Motor neuron (in vitro differentiated cells): ENCODE measurements at regions not wholly inside any gene's neighbourhood (a gene's known extent, or its start where the extent isn't known, plus 50 kb on each side); places are given as distances from the start of the nearest gene placed in this dataset.

Experiments
- ATAC-seq, 8 experiments: fragments of 200-7000 bp; cut with Tn5 transposase; replicated peaks in 6 of 8; 2 replicates each; pipeline ENCODE4 v1.8.0; 2021; ENCODE audit warnings: mild to moderate bottlenecking in 8 of 8, moderate library complexity in 8 of 8
- H3K27ac ChIP-seq, 2 donors: fragments of 250-450 bp; sonication (Bioruptor Pico); 2 replicates each; pipeline ENCODE4 v1.9.0; 2021; ENCODE audit warnings: antibody characterized with exemption in 2 of 2, mild to moderate bottlenecking in 2 of 2, moderate library complexity in 1 of 2
- H3K4me1 ChIP-seq, 2 donors: fragments of 250-450 bp; sonication (Bioruptor Pico); replicated peaks in 1 of 2; 2 replicates each; pipeline ENCODE4 v1.6.1; 2021; ENCODE audit warnings: antibody characterized with exemption in 2 of 2, mild to moderate bottlenecking in 2 of 2, moderate library complexity in 1 of 2
- H3K4me3 ChIP-seq, 5 donors: fragments of 250-450 bp; sonication (Bioruptor Pico); 2 replicates each; pipeline ENCODE4 v1.9.0; 2021; ENCODE audit warnings: antibody characterized with exemption in 5 of 5, mild to moderate bottlenecking in 5 of 5, moderate library complexity in 4 of 5
- WGBS, 10 experiments: fragments of 450-650 bp; shearing (Covaris generic); methylation state at CpG; one replicate each; pipeline ENCODE4 v1.0.0; 2022; 5-methylcytosine and 5-hydroxymethylcytosine counted together
- in situ Hi-C, 9 experiments: fragments of 400-800 bp; cut with MboI; loops; one replicate each; pipeline ENCODE4 v1.15.0; 2021; ENCODE audit warnings: low sequenced_read_pairs in 9 of 9, low pct_unique_long_range_greater_than_20kb in 2 of 9; ENCODE audit not compliant: unreplicated experiment in 9 of 9

DNA sequence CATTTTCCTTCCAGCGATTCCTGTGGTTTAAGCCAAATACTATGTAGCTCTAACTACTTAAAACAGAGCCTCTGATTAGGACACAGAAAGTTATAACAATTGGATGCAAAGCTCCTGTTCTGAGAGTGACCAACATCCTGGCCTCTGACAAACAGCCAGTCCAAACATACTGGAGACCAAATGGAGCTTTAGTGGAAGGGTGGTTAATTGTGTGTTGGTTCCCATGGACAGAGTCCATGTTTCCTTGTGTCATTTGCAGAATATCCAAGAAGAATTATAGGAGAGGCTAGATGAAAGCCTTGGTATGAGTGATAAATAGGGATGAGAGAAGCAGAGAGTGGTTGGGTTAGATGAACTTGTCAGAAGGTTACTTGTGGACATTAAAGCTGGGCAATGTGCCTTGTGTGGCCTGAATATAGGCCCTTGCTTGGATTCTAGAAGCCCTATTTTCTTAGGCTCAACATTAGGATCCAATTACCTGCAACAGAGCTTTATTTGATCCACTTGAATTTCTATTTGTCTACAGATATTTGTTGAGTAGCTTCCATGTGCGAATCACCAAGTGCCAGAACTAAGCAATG lies 180.5 kb upstream of the GORAB start:
- in situ Hi-C loops, result no loop called here
- Histone ChIP-seq H3K4me1 (no peaks in the 10 kb centered on the region), H3K4me3 (no peak overlapping the region), H3K27ac (no peak overlapping the region)
- 0 to 91% (median 72%) methylated on average over 1 to 2 of the region's 2 CpGs for WGBS, 10 experiments
- ATAC-seq, result no peak

- ATAC-seq, result no peak
- Histone ChIP-seq H3K4me1 (no peaks in the 10 kb centered on the region), H3K4me3 (no peak overlapping the region), H3K27ac (no peak overlapping the region)
- in situ Hi-C loops, result no loop called here
- WGBS, 10 experiments, result 50 to 100% (median 85%) methylated on average over 1 to 4 of the region's 4 CpGs
Observed at GRCh38 chr1:170354246-170354645, 177.7 kb upstream of the GORAB start.

GRCh38 chr1:170354690-170355089 lies 177.3 kb upstream of the GORAB start:
- ATAC-seq, result no peak
- in situ Hi-C loops, result no loop called here
- Histone ChIP-seq H3K27ac (no peak overlapping the region), H3K4me1 (no peaks in the 10 kb centered on the region), H3K4me3 (no peak overlapping the region)
- 67 to 100% (median 89%) methylated on average over 1 to 3 of the region's 3 CpGs; no CpG with 5 or more reads in 1 of the 10 experiments for WGBS, 10 experiments

- no peak overlapping the region for H3K27ac ChIP-seq
- ATAC-seq, result no peak
- H3K4me3 ChIP-seq, result no peak overlapping the region
- H3K4me1 ChIP-seq, result no peaks in the 10 kb centered on the region
- in situ Hi-C loops, result no loop called here
Observed at GRCh38 chr1:170355267-170355801, 176.6 kb upstream of the GORAB start.

GRCh38 chr1:170356585-170356984 lies 175.4 kb upstream of the GORAB start:
- H3K4me1 ChIP-seq, result no peaks in the 10 kb centered on the region
- H3K4me3 ChIP-seq, result no peak overlapping the region
- ATAC-seq, result no peak
- in situ Hi-C loops, result no loop called here
- H3K27ac ChIP-seq, result no peak overlapping the region

- in situ Hi-C loops, result no loop called here
- Histone ChIP-seq H3K27ac (no peak overlapping the region), H3K4me1 (no peaks in the 10 kb centered on the region), H3K4me3 (no peak overlapping the region)
- ATAC-seq, result no peak
- 67 to 100% (median 100%) methylated on average over 1 of the region's 1 CpG; no CpG with 5 or more reads in 3 of the 10 experiments for WGBS, 10 experiments
Observed at GRCh38 chr1:170357750-170358149, 174.2 kb upstream of the GORAB start.

DNA sequence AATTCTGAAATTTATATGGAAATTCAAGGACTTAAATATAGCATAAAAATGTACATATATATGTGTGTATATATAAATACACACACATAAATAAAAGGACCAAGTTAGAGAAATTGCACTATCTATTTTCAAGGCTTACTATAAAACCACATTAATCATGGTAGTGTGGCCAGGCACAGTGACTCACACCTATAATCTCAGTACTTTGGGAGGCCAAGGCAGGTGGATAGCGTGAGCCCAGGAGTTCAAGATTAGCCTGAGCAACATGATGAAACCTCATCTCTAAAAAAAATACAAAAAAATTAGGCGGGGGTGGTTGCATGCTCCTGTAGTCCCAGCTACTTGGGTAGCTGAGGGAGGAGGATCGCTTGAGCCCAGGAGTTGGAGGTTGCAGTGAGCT lies 171.4 kb upstream of the GORAB start:
- no peak for ATAC-seq
- in situ Hi-C loops, result no loop called here
- WGBS, 10 experiments, result 74 to 88% (median 81%) methylated on average over 1 to 3 of the region's 3 CpGs
- Histone ChIP-seq H3K27ac (no peak overlapping the region), H3K4me3 (no peak overlapping the region), H3K4me1 (no peaks in the 10 kb centered on the region)

DNA sequence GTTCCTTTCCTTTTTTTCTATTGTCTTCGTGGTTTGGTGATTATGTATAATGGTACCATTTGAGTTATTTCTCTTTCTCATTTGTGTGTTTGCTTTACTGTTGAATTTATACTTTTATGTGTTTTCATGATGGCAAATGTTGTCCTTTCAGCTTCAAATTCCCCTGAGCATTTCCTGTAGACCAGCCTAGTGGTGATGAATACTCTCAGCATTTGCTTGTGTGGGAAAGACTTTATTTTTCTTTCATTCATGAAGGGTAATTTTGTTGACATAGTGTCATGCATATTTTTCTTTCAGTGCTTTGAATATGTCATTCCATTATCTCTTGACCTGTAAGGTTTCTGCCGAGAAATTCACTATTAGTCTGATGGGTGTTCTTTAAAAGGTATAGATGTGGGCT lies 166.6 kb upstream of the GORAB start:
- H3K4me3 ChIP-seq, result no peak overlapping the region
- WGBS, 10 experiments, result 40 to 94% (median 77%) methylated on average over 1 to 2 of the region's 2 CpGs; no CpG with 5 or more reads in 1 of the 10 experiments
- no peaks in the 10 kb centered on the region for H3K4me1 ChIP-seq
- no peak for ATAC-seq
- no peak overlapping the region for H3K27ac ChIP-seq
- in situ Hi-C loops, result no loop called here

DNA sequence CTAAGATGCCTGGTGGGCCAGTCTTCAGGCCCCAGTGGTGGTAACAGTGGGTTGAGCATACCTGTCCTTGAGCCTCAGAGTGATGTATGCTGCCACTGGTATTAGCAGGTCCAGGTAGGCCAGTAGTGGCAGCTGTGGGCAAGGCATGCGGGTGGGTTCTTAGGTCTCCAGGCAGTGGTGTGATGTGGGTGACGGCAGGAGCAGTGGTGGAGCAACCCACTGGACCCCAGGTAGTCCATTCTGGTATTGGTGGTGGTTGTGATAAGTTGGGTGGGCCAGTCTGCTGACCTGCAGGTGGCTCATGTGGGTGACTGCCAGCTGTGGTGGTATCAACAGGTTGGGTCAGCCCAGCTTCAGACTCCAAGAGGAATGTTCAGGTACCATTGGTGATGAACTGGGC lies 165.0 kb upstream of the GORAB start:
- no peak overlapping the region for H3K27ac ChIP-seq
- WGBS, 10 experiments, result 67 to 83% (median 76%) methylated on average over 1 to 2 of the region's 2 CpGs; no CpG with 5 or more reads in 6 of the 10 experiments
- no peak overlapping the region for H3K4me3 ChIP-seq
- no peaks in the 10 kb centered on the region for H3K4me1 ChIP-seq
- in situ Hi-C loops, result no loop called here
- ATAC-seq, result no peak

DNA sequence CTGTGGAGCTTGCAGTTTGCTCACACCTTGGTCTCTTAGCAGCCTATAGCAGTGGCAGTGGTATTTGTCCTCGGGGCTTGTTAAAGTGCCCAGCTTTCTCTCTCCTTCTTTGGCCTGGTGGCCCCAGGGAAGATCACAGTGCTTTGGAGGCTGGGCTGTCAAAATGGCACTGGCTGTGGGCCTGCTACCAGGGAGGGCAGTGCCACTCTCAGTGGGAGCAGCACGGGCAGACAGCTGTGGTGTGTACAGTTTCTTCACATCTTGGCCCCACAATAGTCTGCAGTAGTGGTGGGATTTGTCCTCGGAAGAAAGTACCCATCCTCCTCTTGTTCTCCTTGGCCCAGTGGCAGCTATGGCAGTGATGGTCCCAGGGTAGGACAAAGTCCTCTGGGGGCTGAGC lies 164.4 kb upstream of the GORAB start:
- no peak overlapping the region for H3K27ac ChIP-seq
- H3K4me3 ChIP-seq, result no peak overlapping the region
- no peaks in the 10 kb centered on the region for H3K4me1 ChIP-seq
- 77 to 100% (median 86%) methylated on average over 1 to 3 of the region's 3 CpGs; no CpG with 5 or more reads in 5 of the 10 experiments for WGBS, 10 experiments
- ATAC-seq, result no peak
- in situ Hi-C loops, result no loop called here

GRCh38 chr1:170369000-170369399 lies 163.0 kb upstream of the GORAB start:
- ATAC-seq, result no peak
- in situ Hi-C loops, result no loop called here
- H3K4me3 ChIP-seq, result no peak overlapping the region
- WGBS, 10 experiments, result 45 to 66% (median 55%) methylated on average over 2 to 6 of the region's 7 CpGs; no CpG with 5 or more reads in 2 of the 10 experiments
- no peak overlapping the region for H3K27ac ChIP-seq
- H3K4me1 ChIP-seq, result no peaks in the 10 kb centered on the region

DNA sequence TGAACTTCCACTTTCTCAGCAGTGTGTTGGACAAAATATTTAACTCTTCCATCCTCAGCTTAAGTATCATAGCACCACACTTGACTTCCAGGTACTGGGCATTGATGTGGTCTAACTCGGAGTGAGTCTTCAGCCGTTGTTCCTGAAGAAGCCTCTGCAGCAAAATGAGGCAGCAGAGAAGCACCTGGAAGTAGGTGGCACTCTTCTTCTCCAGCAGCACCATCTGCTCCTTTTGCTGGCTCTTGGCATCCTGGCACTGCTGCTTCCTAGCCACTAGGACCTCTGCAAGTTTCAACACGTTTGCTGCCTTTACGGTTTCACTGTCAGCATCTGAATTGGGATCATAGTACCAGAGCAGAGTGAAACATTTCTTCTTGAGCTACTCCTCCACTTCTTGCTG lies 162.5 kb upstream of the GORAB start:
- no peaks in the 10 kb centered on the region for H3K4me1 ChIP-seq
- no peak for ATAC-seq
- in situ Hi-C loops, result no loop called here
- WGBS, 10 experiments, result 60 to 100% (median 85%) methylated on average over 1 to 4 of the region's 4 CpGs; no CpG with 5 or more reads in 2 of the 10 experiments
- H3K4me3 ChIP-seq, result no peak overlapping the region
- no peak overlapping the region for H3K27ac ChIP-seq

GRCh38 chr1:170370087-170370486 lies 161.9 kb upstream of the GORAB start:
- Histone ChIP-seq H3K4me1 (no peaks in the 10 kb centered on the region), H3K27ac (no peak overlapping the region), H3K4me3 (no peak overlapping the region)
- in situ Hi-C loops, result no loop called here
- WGBS, 10 experiments, result 76 to 100% (median 87%) methylated on average over 1 to 8 of the region's 9 CpGs; no CpG with 5 or more reads in 2 of the 10 experiments
- no peak for ATAC-seq

DNA sequence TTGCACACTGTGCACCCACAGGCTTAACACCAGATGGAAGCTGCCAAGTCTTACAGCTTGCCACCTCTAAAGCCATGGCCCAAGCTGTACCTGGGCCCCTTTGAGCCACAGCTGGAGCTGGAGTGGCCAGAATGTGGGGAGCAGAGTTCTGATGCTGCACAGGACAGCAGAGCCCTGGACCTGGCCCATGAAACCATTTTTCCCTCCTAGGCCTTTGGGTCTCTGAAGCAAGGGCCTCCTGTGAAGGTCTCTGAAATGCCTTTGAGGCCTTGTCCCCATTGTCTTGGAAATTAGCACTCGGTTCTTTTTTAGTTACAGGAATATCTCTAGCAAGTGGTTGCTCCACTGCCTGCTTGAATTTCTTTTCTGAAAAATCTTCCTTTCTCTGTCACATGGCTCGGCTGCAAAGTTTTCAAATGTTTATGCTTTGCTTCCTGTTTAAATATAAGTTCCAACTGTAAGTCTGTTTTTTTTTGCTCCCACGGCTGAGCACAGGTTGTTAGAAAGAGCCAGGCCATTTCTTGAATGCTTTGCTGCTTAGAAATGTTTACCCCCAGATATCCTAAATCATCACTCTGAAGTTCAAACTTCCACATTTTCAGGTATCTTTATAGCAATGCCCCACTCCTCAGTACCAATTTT lies 156.8 kb upstream of the GORAB start:
- ATAC-seq, result no peak
- H3K27ac ChIP-seq, result no peak overlapping the region
- H3K4me3 ChIP-seq, result no peak overlapping the region
- H3K4me1 ChIP-seq, result no peaks in the 10 kb centered on the region
- in situ Hi-C loops, result no loop called here
- 32 to 100% (median 80%) methylated on average over 1 to 3 of the region's 3 CpGs; no CpG with 5 or more reads in 1 of the 10 experiments for WGBS, 10 experiments
